Activated CD8-positive, alpha-beta memory T cell treated with anti-CD3 and anti-CD28 coated beads, Interleukin-2, amount 50 U/mL, for 48 hours (primary cell): ENCODE measurements at regions not wholly inside any gene's neighbourhood (a gene's known extent, or its start where the extent isn't known, plus 50 kb on each side); places are given as distances from the start of the nearest gene placed in this dataset.
"Not testable (repeated sequence)": the region's sequence is repeated elsewhere in the genome, so short reads cannot be mapped to it uniquely, and the experiment has no call there.

Source experiments
- DNase-seq: peaks from one replicate; pipeline ENCODE4 v3.0.0-alpha.2; 2020

DNA sequence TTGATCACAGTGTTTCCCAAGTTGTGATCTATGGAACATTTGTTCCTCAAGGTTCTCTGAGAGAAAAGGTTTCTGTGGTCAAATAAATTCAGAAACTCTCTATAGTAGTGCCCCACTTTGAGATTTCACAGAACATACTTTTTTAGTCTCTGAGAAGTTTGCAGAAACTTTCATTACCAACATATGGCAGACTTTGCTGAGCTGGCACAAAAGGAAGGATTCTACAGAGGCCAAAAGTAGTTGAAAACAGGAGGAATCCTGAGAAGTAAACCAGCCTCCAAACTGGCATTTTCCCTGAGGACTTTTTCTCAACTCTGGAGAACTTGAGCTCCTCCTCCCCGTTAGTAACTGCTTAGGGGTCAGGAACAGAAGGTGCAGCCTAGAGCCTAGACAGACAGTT is 117.8 kb upstream of the ESX1 start:
- no peak for DNase-seq

- DNase-seq: no peak
These were observed 115.4 kb upstream of the ESX1 start for GRCh38 chrX:104370089-104370488.

GRCh38 chrX:104360774-104361173 is 106.0 kb upstream of the ESX1 start:
- not testable (repeated sequence) for DNase-seq

- DNase-seq: no peak
These were observed 104.4 kb upstream of the ESX1 start for GRCh38 chrX:104359124-104359523.

DNA sequence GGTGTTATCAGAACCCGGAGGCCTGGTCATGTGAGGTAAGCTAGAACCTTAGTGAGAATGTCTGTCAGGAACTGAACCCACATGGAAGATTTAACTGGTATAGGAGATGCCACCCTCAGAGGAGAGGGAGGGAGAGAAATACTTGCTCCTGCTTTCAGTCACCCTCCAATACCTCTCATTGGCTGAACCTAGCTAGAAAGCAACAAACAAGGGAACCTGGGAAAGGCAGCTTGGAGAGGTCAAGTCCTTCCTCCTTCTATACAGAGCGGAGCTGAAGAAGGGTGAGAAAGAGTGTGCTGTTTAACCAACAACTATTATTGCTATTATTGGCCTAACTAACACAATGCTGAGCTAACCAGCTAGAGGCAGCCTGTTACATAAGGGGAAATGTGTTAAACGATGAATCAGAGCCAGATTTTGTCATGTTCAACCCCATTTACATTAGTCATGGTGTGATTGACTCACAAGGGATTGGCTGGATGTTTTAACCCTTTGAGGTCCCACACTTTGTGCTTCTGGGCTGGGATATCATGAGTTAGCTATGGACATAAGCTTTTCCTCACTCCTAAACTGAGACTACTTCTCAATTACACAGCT is 96.5 kb upstream of the ESX1 start:
- DNase-seq: no peak

DNA sequence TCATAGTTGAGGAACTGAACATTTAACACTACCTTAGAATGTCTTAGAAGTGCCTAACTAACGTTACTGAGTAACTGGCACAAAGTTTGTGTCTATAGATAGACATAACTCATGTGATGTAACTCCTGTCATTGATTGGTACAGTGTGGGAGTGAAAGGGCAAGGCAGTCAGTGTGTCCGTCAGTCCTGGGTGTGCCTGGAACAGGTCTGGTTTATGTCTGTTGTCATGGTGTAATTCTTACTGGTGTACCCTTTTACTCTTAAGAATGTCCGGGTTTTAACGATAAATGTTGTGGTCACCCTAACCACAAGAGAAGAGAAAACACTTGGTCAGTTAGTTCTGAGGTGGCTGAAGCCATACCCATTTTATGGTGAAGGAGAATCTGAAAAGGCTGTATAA is 93.1 kb upstream of the ESX1 start:
- no peak for DNase-seq

- peak; percentile 50 for DNase-seq
These were observed 88.8 kb upstream of the ESX1 start for GRCh38 chrX:104343428-104344129.

DNA sequence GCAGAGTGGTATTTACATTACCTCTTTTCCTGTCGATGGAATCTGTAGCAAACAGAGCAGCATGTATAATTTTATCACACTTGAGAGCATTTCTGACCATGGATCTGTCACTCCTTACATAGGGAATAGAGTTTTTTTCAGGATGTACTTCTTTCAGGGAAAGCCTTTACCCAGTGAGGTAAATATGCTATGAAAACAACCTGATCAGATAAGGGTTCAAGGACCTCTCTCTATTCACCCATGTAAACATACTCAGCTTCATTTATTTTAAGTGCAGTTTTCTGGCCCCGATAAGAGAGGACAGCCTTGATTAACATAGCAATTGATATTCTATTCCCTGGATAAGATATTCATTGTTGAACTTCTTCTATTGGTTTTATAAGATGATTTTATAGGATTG is 87.3 kb upstream of the ESX1 start:
- no peak for DNase-seq

GRCh38 chrX:104335756-104336155 is 81.0 kb upstream of the ESX1 start:
- DNase-seq: no peak

DNA sequence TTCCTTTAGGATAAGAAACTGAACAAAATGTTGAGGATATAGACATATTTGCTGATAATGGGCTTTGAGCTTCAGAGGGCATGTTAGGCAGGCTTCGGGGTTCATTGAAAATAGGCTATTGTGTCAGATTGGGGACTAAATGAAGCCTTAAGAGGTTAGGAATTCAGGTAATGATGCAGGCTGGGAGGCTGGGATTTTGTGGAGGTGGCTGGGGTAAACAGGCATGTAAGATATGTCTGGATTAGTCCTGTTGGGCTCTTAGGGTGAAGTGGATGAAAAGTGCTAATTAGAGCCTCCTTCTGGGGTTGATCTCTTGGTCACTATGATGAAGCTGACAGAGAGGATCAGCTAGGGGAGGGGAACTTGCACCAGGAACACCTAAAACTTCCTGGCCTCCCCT is 80.2 kb upstream of the ESX1 start:
- DNase-seq: no peak

- no peak for DNase-seq
These were observed 76.2 kb upstream of the ESX1 start for GRCh38 chrX:104330966-104331365.

GRCh38 chrX:104329731-104330130 is 75.0 kb upstream of the ESX1 start:
- DNase-seq: no peak

DNA sequence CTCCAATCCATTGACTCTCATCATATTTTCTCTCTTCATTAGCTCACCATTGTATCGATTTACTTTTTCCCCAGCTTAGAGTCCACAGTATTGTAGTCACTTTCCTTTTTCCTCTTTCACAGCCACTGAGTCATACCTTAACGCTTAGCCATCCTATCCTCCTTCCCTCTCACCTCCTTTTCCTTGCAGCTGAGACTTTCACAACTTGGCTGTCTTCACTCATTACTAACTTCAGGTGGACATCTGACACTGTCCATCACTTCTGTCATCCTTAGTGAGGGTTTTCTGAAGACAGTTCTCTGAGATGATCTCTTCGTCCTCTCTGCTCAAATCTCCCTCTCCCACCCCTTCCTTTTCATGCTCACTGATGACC is 70.5 kb upstream of the ESX1 start:
- DNase-seq: no peak

- DNase-seq: no peak
These were observed 69.9 kb upstream of the ESX1 start for GRCh38 chrX:104324461-104325212.

- DNase-seq: no peak
These were observed 64.6 kb upstream of the ESX1 start for GRCh38 chrX:104319346-104319745.

DNA sequence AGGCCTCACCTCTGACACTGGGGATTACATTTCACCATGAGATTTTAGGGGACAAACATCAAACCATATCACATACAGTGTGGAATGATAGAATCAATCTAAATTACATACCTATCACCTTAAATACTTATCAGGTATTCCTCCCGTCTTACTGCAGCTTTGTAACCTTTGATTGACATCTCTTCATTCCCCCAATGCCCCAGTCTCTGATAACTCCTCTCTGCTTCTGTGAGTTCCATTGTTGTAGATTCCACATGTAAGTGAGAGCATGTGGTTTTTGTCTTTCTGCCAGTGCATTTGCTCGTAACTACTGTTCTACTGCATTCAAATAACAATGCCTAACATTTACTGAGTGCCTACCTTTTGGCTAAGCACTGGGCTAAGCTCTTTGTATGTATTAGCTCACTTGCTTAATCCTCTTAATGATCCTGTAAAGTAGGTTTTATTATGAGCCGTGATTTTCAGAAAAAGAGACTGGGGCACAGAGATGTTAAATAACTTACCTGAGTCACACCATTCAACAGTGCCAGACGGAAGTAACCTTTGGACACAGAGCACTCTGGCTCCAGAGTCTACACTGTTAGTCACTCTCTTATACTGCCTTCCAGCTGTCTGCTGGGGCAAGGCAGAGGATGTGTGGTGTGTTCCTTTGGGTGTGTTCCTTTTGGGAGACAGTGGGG is 63.7 kb upstream of the ESX1 start:
- DNase-seq: no peak

GRCh38 chrX:104316739-104317138 is 62.0 kb upstream of the ESX1 start:
- DNase-seq: no peak

GRCh38 chrX:104315555-104315954 is 60.8 kb upstream of the ESX1 start:
- no peak for DNase-seq

- no peak for DNase-seq
These were observed 56.0 kb upstream of the ESX1 start for GRCh38 chrX:104310657-104311254.

GRCh38 chrX:104310090-104310489 is 55.4 kb upstream of the ESX1 start:
- no peak for DNase-seq

- DNase-seq: no peak
These were observed 54.4 kb upstream of the ESX1 start for GRCh38 chrX:104309169-104309568.

DNA sequence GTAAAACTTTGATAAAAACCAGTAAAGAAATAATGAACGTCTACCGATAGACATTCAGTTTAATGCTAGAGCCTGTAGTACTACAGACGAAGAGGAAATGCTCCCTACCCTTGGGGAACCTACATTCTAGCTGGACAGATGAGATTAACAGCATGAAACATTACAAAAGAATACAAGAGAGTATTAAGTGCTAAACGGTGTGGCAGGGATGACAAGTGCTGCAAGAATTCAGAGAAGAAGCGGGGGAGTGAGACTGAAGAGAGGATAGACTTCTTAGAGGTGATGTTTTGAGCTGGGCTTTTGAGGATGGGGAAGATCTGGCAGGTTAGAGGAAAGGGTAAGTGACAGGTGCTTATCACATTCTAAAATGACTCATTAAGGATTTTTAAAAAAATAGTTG is 52.6 kb upstream of the ESX1 start:
- DNase-seq: no peak

DNA sequence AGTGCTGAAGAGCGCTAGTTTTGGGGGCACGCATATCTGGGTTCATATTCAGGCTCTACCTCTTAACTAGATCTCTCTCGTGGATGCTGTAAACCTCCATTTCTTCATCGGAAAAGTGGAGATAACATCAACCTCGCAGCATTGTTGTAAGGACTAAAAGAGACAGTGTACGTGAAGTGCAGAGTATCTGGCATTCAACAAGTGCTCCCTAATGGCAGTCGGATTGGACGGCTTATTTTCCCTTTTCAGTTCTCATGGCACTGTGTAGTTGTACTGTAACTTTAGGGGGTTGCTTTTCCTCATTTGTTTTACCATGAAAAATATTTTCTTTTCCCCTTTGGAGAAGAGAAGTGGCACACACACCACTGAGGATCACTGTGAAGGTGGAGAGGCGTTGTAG is 51.4 kb upstream of the ESX1 start:
- no peak for DNase-seq
